ENCODE measurements at regions not wholly inside any gene's neighbourhood (a gene's known extent, or its start where the extent isn't known, plus 50 kb on each side); places are given as distances from the start of the nearest gene placed in this dataset.

DNA sequence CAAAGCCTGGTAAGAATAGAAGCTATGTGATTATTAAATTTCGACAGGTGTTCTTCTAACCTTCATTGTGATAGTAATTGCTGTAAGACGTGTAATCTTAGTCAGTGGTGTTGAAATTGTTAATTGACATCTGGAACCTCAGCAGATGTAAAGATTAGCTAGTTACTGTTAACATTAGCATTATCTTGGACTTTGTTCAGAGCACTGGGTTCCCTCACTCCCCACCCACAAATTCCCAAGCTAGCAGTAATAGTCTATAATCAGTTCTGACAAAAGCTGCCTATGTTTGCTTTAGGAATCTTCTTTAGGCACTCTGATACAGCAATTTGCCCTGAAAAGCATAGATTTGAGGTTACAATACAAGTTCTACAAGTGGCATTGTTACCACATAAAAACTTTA, 233.7 kb downstream of the EN1 start:
- no peak for TF ChIP-seq ZNF274 (IDR thresholded peaks at IDR 0.05; ENCODE audit: low read depth, low read length)

GRCh38 chr2:118611691-118612090, 235.8 kb downstream of the EN1 start:
- no peak for TF ChIP-seq ZNF274 (IDR thresholded peaks at IDR 0.05; ENCODE audit: low read depth, low read length)
- no peak overlapping the region for H3K4me3 ChIP-seq (ENCODE audit: low read length)

More for the DNA sequence above, 233.7 kb downstream of the EN1 start:
- H3K4me3 ChIP-seq (ENCODE audit: low read length), result no peak overlapping the region

DNA sequence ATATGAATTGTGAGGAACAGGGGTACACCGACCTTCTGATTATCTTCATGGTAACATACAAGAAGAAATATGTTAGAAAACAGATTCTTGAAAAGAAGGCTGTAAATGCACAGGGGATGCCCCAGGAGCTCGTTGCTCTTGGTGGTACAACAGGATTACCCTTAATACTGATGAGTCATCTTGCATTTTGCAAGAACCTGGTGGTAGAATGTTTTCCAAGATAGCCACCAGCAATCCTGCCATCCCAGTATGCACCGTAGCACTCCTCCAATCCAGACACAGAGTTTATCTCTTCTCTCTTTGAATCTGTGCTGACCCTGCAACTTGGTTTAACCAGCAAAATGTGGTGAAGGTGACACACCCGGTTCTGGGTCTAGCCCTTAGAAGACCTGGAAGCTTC, 238.3 kb downstream of the EN1 start:
- TF ChIP-seq ZNF274 (IDR thresholded peaks at IDR 0.05; ENCODE audit: low read depth, low read length), result no peak
- no peak overlapping the region for H3K4me3 ChIP-seq (ENCODE audit: low read length)

GRCh38 chr2:118607641-118608040, 239.8 kb downstream of the EN1 start:
- no peak for TF ChIP-seq ZNF274 (IDR thresholded peaks at IDR 0.05; ENCODE audit: low read depth, low read length)
- no peak overlapping the region for H3K4me3 ChIP-seq (ENCODE audit: low read length)

- no peak for TF ChIP-seq ZNF274 (IDR thresholded peaks at IDR 0.05; ENCODE audit: low read depth, low read length)
- no peak overlapping the region for H3K4me3 ChIP-seq (ENCODE audit: low read length)
These were observed 242.6 kb downstream of the EN1 start for GRCh38 chr2:118604811-118605210.

DNA sequence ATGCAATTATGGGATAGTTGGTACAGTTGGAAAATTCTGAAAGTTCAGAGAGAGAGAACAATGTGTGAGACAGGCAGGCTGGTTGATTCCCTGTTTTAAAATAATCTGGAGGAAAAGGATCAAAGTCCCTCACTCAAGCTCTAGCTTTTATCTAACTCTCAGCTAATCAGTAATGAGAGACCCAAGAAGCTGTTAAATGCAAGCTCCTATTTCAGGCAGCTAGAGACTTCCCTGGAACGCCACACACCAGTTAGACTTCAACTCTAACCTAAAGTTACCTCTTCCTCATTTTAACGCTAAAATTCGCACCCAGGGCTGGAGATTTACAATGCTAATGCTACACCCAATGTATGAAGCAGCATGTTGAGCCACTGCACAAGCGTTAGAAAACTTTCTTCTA, 243.1 kb downstream of the EN1 start:
- no peak for TF ChIP-seq ZNF274 (IDR thresholded peaks at IDR 0.05; ENCODE audit: low read depth, low read length)
- H3K4me3 ChIP-seq (ENCODE audit: low read length), result no peak overlapping the region

DNA sequence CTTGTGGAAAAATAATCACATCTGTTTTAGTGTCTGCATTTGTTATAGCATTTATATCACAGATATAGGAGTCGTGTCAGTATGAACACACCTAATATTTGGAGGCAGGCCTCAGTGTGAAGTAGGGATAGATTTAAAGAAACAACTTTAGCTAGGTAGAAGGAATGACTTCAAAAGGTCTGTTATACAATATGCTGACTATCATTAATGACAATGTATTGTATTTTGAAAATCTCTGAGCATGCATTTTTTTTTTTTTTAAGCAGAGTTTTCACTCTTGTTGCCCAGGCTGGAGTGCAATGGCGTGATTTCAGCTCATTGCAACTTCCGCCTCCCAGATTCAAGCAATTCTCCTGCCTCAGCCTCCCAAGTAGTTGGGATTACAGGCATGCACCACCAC, 248.3 kb downstream of the EN1 start:
- no peak overlapping the region for H3K4me3 ChIP-seq (ENCODE audit: low read length)
- no peak for TF ChIP-seq ZNF274 (IDR thresholded peaks at IDR 0.05; ENCODE audit: low read depth, low read length)

GRCh38 chr2:118596620-118597019, 250.8 kb downstream of the EN1 start:
- no peak for TF ChIP-seq ZNF274 (IDR thresholded peaks at IDR 0.05; ENCODE audit: low read depth, low read length)

GRCh38 chr2:118593257-118593656, 254.2 kb downstream of the EN1 start:
- no peak for TF ChIP-seq ZNF274 (IDR thresholded peaks at IDR 0.05; ENCODE audit: low read depth, low read length)
- H3K4me3 ChIP-seq (ENCODE audit: low read length), result no peak overlapping the region

More at GRCh38 chr2:118596620-118597019, 250.8 kb downstream of the EN1 start:
- H3K4me3 ChIP-seq (ENCODE audit: low read length), result no peak overlapping the region

GRCh38 chr2:118591223-118591622, 256.2 kb downstream of the EN1 start:
- no peak for TF ChIP-seq ZNF274 (IDR thresholded peaks at IDR 0.05; ENCODE audit: low read depth, low read length)
- H3K4me3 ChIP-seq (ENCODE audit: low read length), result no peak overlapping the region

- H3K4me3 ChIP-seq (ENCODE audit: low read length), result no peak overlapping the region
- no peak for TF ChIP-seq ZNF274 (IDR thresholded peaks at IDR 0.05; ENCODE audit: low read depth, low read length)
These were observed 257.7 kb downstream of the EN1 start for GRCh38 chr2:118589721-118590120.

GRCh38 chr2:118588850-118589249, 258.6 kb downstream of the EN1 start:
- no peak for TF ChIP-seq ZNF274 (IDR thresholded peaks at IDR 0.05; ENCODE audit: low read depth, low read length)
- H3K4me3 ChIP-seq (ENCODE audit: low read length), result no peak overlapping the region

DNA sequence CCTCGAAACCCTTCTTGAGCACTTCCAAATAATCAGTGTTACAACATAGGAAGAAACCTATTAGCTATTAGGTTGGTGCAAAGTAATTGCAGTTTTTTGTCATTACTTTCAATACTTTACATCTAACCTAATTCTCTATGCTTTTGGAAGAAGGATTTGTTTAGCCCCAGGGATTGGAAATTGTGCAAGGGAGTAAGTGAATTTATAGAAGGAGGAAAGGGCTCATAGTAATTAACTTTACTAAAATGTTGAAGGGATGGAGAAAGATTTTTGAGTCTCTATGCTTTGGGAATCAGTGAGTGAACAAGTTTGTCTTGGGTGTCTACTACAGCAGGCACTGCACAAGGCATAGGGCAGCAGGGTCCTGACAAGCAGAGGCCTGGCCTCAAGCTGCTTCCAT, 261.1 kb downstream of the EN1 start:
- H3K4me3 ChIP-seq (ENCODE audit: low read length), result no peak overlapping the region
- TF ChIP-seq ZNF274 (IDR thresholded peaks at IDR 0.05; ENCODE audit: low read depth, low read length), result no peak

DNA sequence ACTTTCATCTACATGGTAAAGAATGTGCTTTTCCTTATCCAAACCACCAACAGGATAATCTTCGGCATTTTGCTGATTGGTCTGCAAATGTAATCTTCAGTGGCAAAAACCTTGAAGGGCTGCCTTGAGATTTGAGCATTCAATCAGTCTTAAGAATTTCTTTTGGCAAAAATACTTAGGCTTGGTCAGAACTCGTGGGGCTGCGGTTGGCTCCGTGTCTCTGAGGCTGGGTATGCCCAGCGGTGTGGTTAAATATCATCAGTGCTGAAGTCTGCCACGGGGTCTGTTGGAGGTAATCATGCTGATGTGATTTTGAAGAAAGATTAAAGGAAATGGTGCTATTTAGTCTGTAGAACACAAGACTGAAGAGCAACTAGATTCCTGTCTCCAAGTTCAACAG, 262.6 kb downstream of the EN1 start:
- no peak for TF ChIP-seq ZNF274 (IDR thresholded peaks at IDR 0.05; ENCODE audit: low read depth, low read length)
- H3K4me3 ChIP-seq (ENCODE audit: low read length), result no peak overlapping the region

DNA sequence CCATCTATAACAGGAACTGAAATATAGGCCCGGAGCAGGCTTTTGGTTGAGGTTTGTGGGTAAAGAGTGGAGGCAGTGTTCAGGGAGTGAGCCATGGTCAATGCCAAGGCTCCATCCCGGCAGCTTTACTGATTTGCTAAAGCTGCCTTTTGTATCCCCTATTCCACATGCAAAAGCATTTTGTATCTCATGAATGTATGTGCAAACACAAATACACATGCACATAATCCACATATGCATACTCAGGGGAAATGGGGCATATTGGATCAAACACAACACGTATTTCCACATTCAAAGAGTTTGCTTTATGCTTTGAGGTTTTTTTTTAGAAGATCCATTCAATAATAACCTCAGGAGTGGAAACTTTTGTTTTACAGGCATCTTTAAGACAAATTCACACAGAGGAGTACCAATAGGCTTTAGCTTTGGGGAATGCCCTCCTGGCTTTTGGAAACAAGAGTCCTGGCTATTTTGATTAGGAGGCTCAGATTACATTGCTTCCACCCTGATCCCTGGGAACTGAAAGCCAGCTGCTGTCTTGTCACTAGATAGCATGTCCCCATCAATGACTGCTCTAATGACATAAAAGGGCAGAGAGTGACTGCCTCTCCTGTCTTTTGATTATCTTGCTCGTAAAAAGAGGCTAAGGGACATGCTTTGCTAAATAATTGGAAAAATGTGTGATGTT, 263.2 kb downstream of the EN1 start:
- TF ChIP-seq ZNF274 (IDR thresholded peaks at IDR 0.05; ENCODE audit: low read depth, low read length), result no peak
- no peak overlapping the region for H3K4me3 ChIP-seq (ENCODE audit: low read length)

GRCh38 chr2:118582058-118582457, 265.4 kb downstream of the EN1 start:
- no peak for TF ChIP-seq ZNF274 (IDR thresholded peaks at IDR 0.05; ENCODE audit: low read depth, low read length)
- H3K4me3 ChIP-seq (ENCODE audit: low read length), result no peak overlapping the region

Measured in GM08714 (cell line).